H9 (cell line): ENCODE measurements at regions not wholly inside any gene's neighbourhood (a gene's known extent, or its start where the extent isn't known, plus 50 kb on each side); places are given as distances from the start of the nearest gene placed in this dataset.

ENCODE experiments used
- DNase-seq: peaks from one replicate; pipeline ENCODE4 v3.0.0-alpha.2; 2017
- H2AFZ ChIP-seq: one replicate; pipeline ENCODE4 v1.6.1; 2013; ENCODE audit warnings: mild to moderate bottlenecking, low read length, control low read depth, moderate library complexity
- H2AK5ac ChIP-seq: 2 replicates; pipeline ENCODE4 v1.6.1; 2013; ENCODE audit warnings: low read length, control low read depth, mixed read lengths; ENCODE audit not compliant: insufficient read length
- H2BK120ac ChIP-seq: one replicate; pipeline ENCODE4 v1.6.1; 2013; ENCODE audit warnings: low read depth, mild to moderate bottlenecking, low read length, control low read depth, inconsistent platforms; ENCODE audit not compliant: poor library complexity, severe bottlenecking
- H2BK12ac ChIP-seq: 2 replicates; pipeline ENCODE4 v1.6.1; 2013; ENCODE audit warnings: low read length, control low read depth, mixed read lengths, low read depth; ENCODE audit not compliant: insufficient read length
- H2BK15ac ChIP-seq: 2 replicates; pipeline ENCODE4 v1.6.1; 2013; ENCODE audit warnings: low read depth, low read length, control low read depth
- H2BK20ac ChIP-seq: one replicate; pipeline ENCODE4 v1.6.1; 2013; ENCODE audit warnings: low read depth, mild to moderate bottlenecking, low read length, control low read depth, inconsistent platforms; ENCODE audit not compliant: poor library complexity, severe bottlenecking
- H2BK5ac ChIP-seq: 2 replicates; pipeline ENCODE4 v1.6.1; 2013; ENCODE audit warnings: low read length, control low read depth, mixed read lengths; ENCODE audit not compliant: insufficient read length
- H3K14ac ChIP-seq: 2 replicates; pipeline ENCODE4 v1.6.1; 2013; ENCODE audit warnings: low read length, control low read depth; ENCODE audit not compliant: insufficient read depth
- H3K18ac ChIP-seq: 2 replicates; pipeline ENCODE4 v1.6.1; 2013; ENCODE audit warnings: low read depth, mild to moderate bottlenecking, mixed read lengths, low read length, control low read depth; ENCODE audit not compliant: insufficient read length
- H3K23ac ChIP-seq: 2 replicates; pipeline ENCODE4 v1.6.1; 2013; ENCODE audit warnings: low read length, control low read depth, mixed read lengths, low read depth; ENCODE audit not compliant: insufficient read length
- H3K23me2 ChIP-seq: 2 replicates; pipeline ENCODE4 v1.6.1; 2013; ENCODE audit warnings: low read depth, mild to moderate bottlenecking, mixed read lengths, low read length, control low read depth; ENCODE audit not compliant: insufficient read length, poor library complexity, severe bottlenecking
- H3K27ac ChIP-seq: 2 replicates; pipeline ENCODE4 v1.5.1; 2013; ENCODE audit warnings: low read length, control low read depth, mixed read lengths, low read depth; ENCODE audit not compliant: insufficient read length
- H3K27me3 ChIP-seq: 2 replicates; pipeline ENCODE4 v1.6.1; 2013; ENCODE audit warnings: low read length, control low read depth, inconsistent platforms; ENCODE audit not compliant: insufficient read depth
- H3K4ac ChIP-seq: 2 replicates; pipeline ENCODE4 v1.6.1; 2013; ENCODE audit warnings: low read depth, mild to moderate bottlenecking, control low read depth, inconsistent platforms, low read length, moderate library complexity
- H3K4me1 ChIP-seq: 2 replicates; pipeline ENCODE4 v1.6.1; 2013; ENCODE audit warnings: low read length, control low read depth, inconsistent platforms; ENCODE audit not compliant: insufficient read depth
- H3K4me2 ChIP-seq: 2 replicates; pipeline ENCODE4 v1.6.1; 2013; ENCODE audit warnings: low read length, control low read depth, mixed read lengths; ENCODE audit not compliant: insufficient read length, insufficient read depth
- H3K56ac ChIP-seq: 2 replicates; pipeline ENCODE4 v1.6.1; 2013; ENCODE audit warnings: low read depth, mild to moderate bottlenecking, mixed read lengths, low read length, control low read depth; ENCODE audit not compliant: insufficient read length
- H3K79me1 ChIP-seq: 2 replicates; pipeline ENCODE4 v1.6.1; 2013; ENCODE audit warnings: low read depth, mild to moderate bottlenecking, moderate library complexity, low read length, control low read depth, inconsistent platforms; ENCODE audit not compliant: insufficient read depth, poor library complexity, severe bottlenecking
- H3K79me2 ChIP-seq: 2 replicates; pipeline ENCODE4 v1.6.1; 2013; ENCODE audit warnings: low read length, control low read depth, inconsistent platforms; ENCODE audit not compliant: insufficient read depth
- H3K9ac ChIP-seq: 2 replicates; pipeline ENCODE4 v1.6.1; 2013; ENCODE audit warnings: low read length, control low read depth, mixed read lengths; ENCODE audit not compliant: insufficient read length; ENCODE audit errors: extremely low read depth
- H3K9me3 ChIP-seq: one replicate; pipeline ENCODE4 v1.6.1; 2013; ENCODE audit warnings: low read depth, low read length, inconsistent platforms; ENCODE audit not compliant: control insufficient read depth
- H3T11ph ChIP-seq: one replicate; pipeline ENCODE4 v1.6.1; 2013; ENCODE audit warnings: mild to moderate bottlenecking, low read length, control low read depth, inconsistent platforms
- H4K20me1 ChIP-seq: one replicate; pipeline ENCODE4 v1.6.1; 2013; ENCODE audit not compliant: control insufficient read depth, insufficient read length, insufficient read depth
- H4K5ac ChIP-seq: 2 replicates; pipeline ENCODE4 v1.6.1; 2013; ENCODE audit warnings: low read depth, mild to moderate bottlenecking, mixed read lengths, low read length, control low read depth; ENCODE audit not compliant: insufficient read length
- H4K8ac ChIP-seq: replicated peaks from 2 replicates; pipeline ENCODE4 v1.6.1; 2013; ENCODE audit warnings: low read length, control low read depth, mixed read lengths, low read depth; ENCODE audit not compliant: insufficient read length
- H4K91ac ChIP-seq: 2 replicates; pipeline ENCODE4 v1.6.1; 2013; ENCODE audit warnings: low read depth, mild to moderate bottlenecking, moderate library complexity, mixed read lengths, low read length, control low read depth; ENCODE audit not compliant: insufficient read length
- H3K27ac Mint-ChIP-seq, 3 experiments: 2 replicates in 2 of 3; 3 replicates in 1 of 3; pipeline ENCODE4 v1.8.0; 2020 to 2021; ENCODE audit warnings: mixed read lengths in 3 of 3, mild to moderate bottlenecking in 1 of 3, moderate library complexity in 1 of 3
- H3K27me3 Mint-ChIP-seq: 2 replicates; pipeline ENCODE4 v1.8.0; 2021; ENCODE audit warnings: low read depth, mild to moderate bottlenecking, moderate library complexity, mixed read lengths
- H3K36me3 Mint-ChIP-seq, 3 experiments: 2 replicates in 2 of 3; 3 replicates in 1 of 3; pipeline ENCODE4 v1.8.0; 2020 to 2021; ENCODE audit warnings: low read depth in 3 of 3, mixed read lengths in 3 of 3; ENCODE audit not compliant: insufficient read depth in 1 of 3
- H3K4me1 Mint-ChIP-seq, 2 experiments: 2 replicates each; pipeline ENCODE4 v1.8.0; 2020; ENCODE audit warnings: mixed read lengths in 2 of 2
- H3K4me3 Mint-ChIP-seq, 2 experiments: 2 replicates in 1 of 2; 3 replicates in 1 of 2; pipeline ENCODE4 v1.8.0; 2020 to 2021; ENCODE audit warnings: mild to moderate bottlenecking in 2 of 2, mixed read lengths in 2 of 2, moderate library complexity in 1 of 2
- H3K9me3 Mint-ChIP-seq, 2 experiments: 2 replicates in 1 of 2; 3 replicates in 1 of 2; pipeline ENCODE4 v1.8.0; 2020; ENCODE audit warnings: mild to moderate bottlenecking in 2 of 2, mixed read lengths in 2 of 2, moderate library complexity in 1 of 2
- CTCF ChIP-seq: fragments of 200-600 bp; sonication (generic); conservative IDR thresholded peaks from 3 replicates; pipeline ENCODE4 v1.8.0; 2021; ENCODE audit warnings: antibody characterized with exemption, mild to moderate bottlenecking
- WGBS: extraction: QIAGEN DNeasy Blood & Tissue Kit; methylation state at CpG from one replicate; pipeline ENCODE4 v1.1.7; 2013; ENCODE audit warnings: missing lambda C conversion rate, low lambda C conversion rate, mixed read lengths; ENCODE audit not compliant: insufficient read length; ENCODE audit errors: extremely low coverage; 5-methylcytosine and 5-hydroxymethylcytosine counted together

GRCh38 chr18:4582431-4583335 is 127.6 kb upstream of the DLGAP1 start:
- no peak overlapping the region for H3K18ac ChIP-seq
- no peak overlapping the region for H3K14ac ChIP-seq
- H3K79me1 ChIP-seq: no peaks in the 10 kb centered on the region
- H2AK5ac ChIP-seq: no peak overlapping the region
- H3K9me3 ChIP-seq: no peaks in the 10 kb centered on the region
- no peak overlapping the region for H3K27ac ChIP-seq
- H4K5ac ChIP-seq: no peak overlapping the region
- no peak overlapping the region for H3K23ac ChIP-seq
- no peak overlapping the region for H3K27ac Mint-ChIP-seq
- no CpG with 5 or more reads among the region's 3 CpGs for WGBS
- no peak for TF ChIP-seq CTCF
- H2BK120ac ChIP-seq: no peak overlapping the region
- H2BK5ac ChIP-seq: no peak overlapping the region
- H3K27me3 Mint-ChIP-seq: no peaks in the 10 kb centered on the region
- H3K56ac ChIP-seq: no peak overlapping the region
- H3K4me1 ChIP-seq: no peaks in the 10 kb centered on the region; the same call in 1 of the 2 replicates
- no peak overlapping the region for H3K4me3 Mint-ChIP-seq
- no peaks in the 10 kb centered on the region for H3K79me2 ChIP-seq
- peaks cover 0 to 2% (median 0%) of the 10 kb centered on the region in 3 experiments; a peak in 2 of 7 replicates for H3K36me3 Mint-ChIP-seq
- H3K27me3 ChIP-seq: no peaks in the 10 kb centered on the region
- H3K4ac ChIP-seq: no peak overlapping the region
- DNase-seq: no peak
- no peak overlapping the region for H2BK12ac ChIP-seq
- no peak overlapping the region for H2AFZ ChIP-seq
- peaks cover 0 to 8% of the 10 kb centered on the region in 2 experiments; a peak in 4 of 5 replicates for H3K9me3 Mint-ChIP-seq
- H3T11ph ChIP-seq: no peak overlapping the region
- no peak overlapping the region for H2BK15ac ChIP-seq
- no peak overlapping the region for H3K4me2 ChIP-seq
- H3K23me2 ChIP-seq: no peaks in the 10 kb centered on the region
- no peak overlapping the region for H4K8ac ChIP-seq
- no peak overlapping the region for H2BK20ac ChIP-seq
- H3K4me1 Mint-ChIP-seq: peaks cover 8 to 9% of the 10 kb centered on the region in 2 experiments
- H4K20me1 ChIP-seq: no peaks in the 10 kb centered on the region
- no peak overlapping the region for H3K9ac ChIP-seq
- no peak overlapping the region for H4K91ac ChIP-seq
